ENCODE measurements at regions not wholly inside any gene's neighbourhood (a gene's known extent, or its start where the extent isn't known, plus 50 kb on each side); places are given as distances from the start of the nearest gene placed in this dataset.
"Not testable (repeated sequence)": the region's sequence is repeated elsewhere in the genome, so short reads cannot be mapped to it uniquely, and the experiment has no call there.

DNA sequence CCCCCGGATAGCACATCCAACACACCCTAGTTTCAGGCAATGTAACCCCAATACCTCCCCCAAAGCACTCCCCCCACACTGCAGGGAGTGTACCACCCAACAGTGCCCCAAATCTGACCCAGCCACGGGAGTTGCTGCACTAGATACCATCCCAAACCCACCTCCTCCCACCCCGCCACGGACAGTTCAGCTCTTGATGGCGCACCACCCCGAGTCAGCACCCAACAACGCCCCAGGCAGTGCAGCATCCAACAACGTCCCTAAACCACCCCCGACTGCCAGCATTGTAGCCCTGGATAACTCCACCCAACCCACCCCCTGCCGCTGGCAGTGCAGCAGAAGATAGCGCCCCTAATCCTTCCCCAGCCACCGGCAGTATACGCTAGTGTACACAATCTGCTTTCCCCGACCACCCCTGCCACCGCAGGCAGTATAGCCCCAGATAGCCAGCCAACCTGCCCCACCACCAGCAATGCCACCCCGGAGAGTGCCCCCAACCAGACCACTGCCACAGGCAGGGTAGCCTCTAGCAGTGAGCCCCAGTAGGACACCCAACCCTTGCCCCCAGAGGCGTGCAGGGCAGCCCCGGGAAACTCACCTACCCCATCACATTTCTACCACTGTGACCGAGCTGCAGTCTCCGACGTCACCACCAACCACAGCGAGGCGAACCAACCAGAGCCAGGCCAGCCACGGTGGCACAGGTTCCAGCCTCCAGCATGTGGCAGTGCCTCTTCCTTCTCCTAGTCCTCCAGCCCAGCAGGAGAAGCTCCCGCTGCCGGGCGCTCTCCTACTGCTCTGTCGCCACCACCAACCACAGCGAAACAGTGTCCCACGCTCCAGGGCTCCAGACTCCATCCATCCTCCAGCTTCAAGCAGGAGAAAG lies 178.1 kb downstream of the POTEB3 start:
- no peak for DNase-seq

DNA sequence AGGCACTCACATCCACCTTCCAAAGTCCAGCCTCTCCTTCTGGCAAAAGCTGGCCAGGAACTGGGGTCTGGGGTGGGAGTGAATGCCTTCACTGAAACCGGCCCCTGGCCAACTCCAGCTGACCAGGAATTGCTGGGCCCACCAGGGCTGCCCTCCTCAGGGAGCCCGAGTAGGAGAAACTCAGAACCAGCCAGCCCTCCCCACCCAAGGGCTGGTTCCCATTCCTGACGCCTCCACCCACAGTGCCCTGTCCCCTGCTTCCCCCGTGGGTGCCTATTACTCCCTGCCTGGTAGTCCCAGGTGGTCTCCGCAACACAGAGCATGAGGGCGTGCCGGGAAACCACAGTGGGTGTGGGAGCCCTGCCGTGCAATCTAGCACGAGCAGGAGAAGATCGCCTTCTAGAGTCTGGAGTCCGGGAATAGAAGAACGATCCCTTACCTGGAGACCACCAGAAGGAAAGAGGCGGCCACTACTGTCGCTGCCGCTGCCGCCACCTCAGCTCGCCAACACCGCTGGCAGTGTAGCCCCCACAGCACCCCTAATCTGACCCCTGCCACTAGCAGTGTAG lies 178.8 kb downstream of the POTEB3 start:
- no peak for DNase-seq

DNA sequence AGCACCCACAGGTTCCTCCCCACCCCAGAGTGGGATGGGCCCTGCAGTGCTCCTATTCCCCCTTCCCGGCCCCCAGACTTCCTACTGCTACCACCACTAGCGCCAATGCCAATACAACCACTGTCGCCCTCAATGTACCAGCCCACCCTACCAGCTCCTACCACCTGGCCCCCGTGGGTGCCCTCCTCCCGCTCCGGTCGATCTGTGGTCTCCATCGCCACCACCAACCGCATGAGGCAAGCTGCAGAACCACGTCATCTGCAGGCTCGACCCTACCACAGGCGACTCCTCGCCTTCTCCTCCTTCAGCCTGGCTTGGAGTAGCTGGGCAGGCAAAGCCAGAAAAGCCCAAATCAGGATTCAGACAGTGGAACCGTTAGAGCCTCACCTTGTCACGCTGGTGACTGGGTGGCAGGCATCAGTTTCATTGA lies 179.3 kb downstream of the POTEB3 start:
- no peak for DNase-seq

DNA sequence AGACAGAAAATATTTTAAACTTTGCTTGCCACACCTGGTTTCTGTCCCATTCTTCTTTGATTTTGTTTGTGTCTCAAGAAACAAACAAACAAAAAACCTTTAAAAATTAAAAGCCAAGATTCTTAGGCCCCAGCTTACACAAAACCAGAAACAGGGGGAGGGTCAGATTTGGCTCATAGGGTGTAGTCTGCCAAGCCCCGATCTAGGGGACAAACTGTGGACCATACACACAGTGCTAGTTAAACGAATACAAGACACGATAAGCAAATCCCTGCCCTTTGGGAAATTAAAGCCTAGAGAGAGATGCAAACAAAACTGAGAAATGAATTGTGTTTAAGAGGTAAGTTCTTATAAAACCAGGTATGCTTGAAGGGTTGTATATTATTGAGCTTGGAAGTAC lies 181.7 kb downstream of the POTEB3 start:
- DNase-seq, result not testable (repeated sequence)

DNA sequence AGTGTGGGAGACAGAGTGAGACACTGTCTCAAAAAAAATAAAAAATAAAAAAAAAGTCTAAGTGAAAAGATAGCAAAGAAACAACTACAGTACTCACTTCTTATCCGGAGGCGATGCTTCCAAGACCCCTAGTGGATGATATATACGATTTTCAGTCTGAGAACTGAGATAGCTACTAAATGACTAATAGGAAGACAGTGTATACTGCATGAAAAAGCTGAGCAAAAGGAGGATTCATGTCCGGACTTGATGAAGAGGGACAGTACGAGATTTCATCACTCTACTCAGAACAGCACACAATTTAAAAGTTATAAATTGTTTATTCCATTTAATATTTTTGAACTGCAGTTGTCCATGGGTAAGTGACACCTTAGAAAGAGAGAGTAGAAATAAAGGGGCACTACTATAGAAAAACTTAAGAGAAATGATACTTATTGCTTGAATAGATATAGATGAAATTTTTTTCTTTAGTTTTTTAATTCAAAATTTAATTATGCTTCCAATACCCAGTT lies 190.7 kb downstream of the POTEB3 start:
- DNase-seq, result not testable (repeated sequence)

All from activated CD4-positive, alpha-beta T cell treated with anti-CD3 and anti-CD28 coated beads, Interleukin-10, Interleukin-2, amounts not matched to agents 100 ng/mL and 50 ng/mL, durations not matched to agents 16 hours and 8 hours (primary cell).